ENCODE measurements at regions not wholly inside any gene's neighbourhood (a gene's known extent, or its start where the extent isn't known, plus 50 kb on each side); places are given as distances from the start of the nearest gene placed in this dataset.

GRCh38 chr18:51342815-51343214, 145.3 kb upstream of the MEX3C start:
- H3K4me1 ChIP-seq (ENCODE audit: insufficient read depth): no peaks in the 10 kb centered on the region
- H3K4me3 ChIP-seq: no peak overlapping the region
- TF ChIP-seq CTCF (IDR thresholded peaks at IDR 0.05) (no peak), POLR2A (IDR thresholded peaks at IDR 0.05) (no peak), EP300 (IDR thresholded peaks at IDR 0.05) (no peak)
- no peaks in the 10 kb centered on the region for H3K9me3 ChIP-seq
- no peak overlapping the region for H3K27ac ChIP-seq
- no peak for DNase-seq
- intact Hi-C loops (cut with DNase I): no loop called here
- H3K27me3 ChIP-seq: no peaks in the 10 kb centered on the region
- no peaks in the 10 kb centered on the region for H3K36me3 ChIP-seq

- no peak overlapping the region for H3K4me3 ChIP-seq
- no peaks in the 10 kb centered on the region for H3K27me3 ChIP-seq
- TF ChIP-seq CTCF (IDR thresholded peaks at IDR 0.05) (no peak), EP300 (IDR thresholded peaks at IDR 0.05) (no peak), POLR2A (IDR thresholded peaks at IDR 0.05) (no peak)
- no peak for DNase-seq
- H3K27ac ChIP-seq: no peak overlapping the region
- no peaks in the 10 kb centered on the region for H3K4me1 ChIP-seq (ENCODE audit: insufficient read depth)
- no peaks in the 10 kb centered on the region for H3K9me3 ChIP-seq
- intact Hi-C loops (cut with DNase I): no loop called here
- 31 to 45% (median 44%) methylated on average over 5 of the region's 5 CpGs for WGBS, 3 donors
- H3K36me3 ChIP-seq: no peaks in the 10 kb centered on the region
Measured at GRCh38 chr18:51345848-51346391, 148.4 kb upstream of the MEX3C start.

GRCh38 chr18:51346404-51346803, 148.9 kb upstream of the MEX3C start:
- H3K4me3 ChIP-seq: no peak overlapping the region
- intact Hi-C loops (cut with DNase I): no loop called here

GRCh38 chr18:51350081-51350480, 152.6 kb upstream of the MEX3C start:
- WGBS, 3 donors: 41 to 56% (median 42%) methylated on average over 2 of the region's 2 CpGs
- Histone ChIP-seq H3K4me1 (ENCODE audit: insufficient read depth) (no peaks in the 10 kb centered on the region), H3K27ac (no peak overlapping the region), H3K4me3 (no peak overlapping the region), H3K36me3 (no peaks in the 10 kb centered on the region), H3K27me3 (no peaks in the 10 kb centered on the region), H3K9me3 (no peaks in the 10 kb centered on the region)
- no peak for DNase-seq
- no peak for TF ChIP-seq EP300 (IDR thresholded peaks at IDR 0.05)
- no peak for TF ChIP-seq CTCF (IDR thresholded peaks at IDR 0.05)
- TF ChIP-seq POLR2A (IDR thresholded peaks at IDR 0.05): no peak
- intact Hi-C loops (cut with DNase I): no loop called here

More at GRCh38 chr18:51346404-51346803, 148.9 kb upstream of the MEX3C start:
- Histone ChIP-seq H3K9me3 (no peaks in the 10 kb centered on the region), H3K36me3 (no peaks in the 10 kb centered on the region), H3K4me1 (ENCODE audit: insufficient read depth) (no peaks in the 10 kb centered on the region), H3K27ac (no peak overlapping the region), H3K27me3 (no peaks in the 10 kb centered on the region)
- no peak for DNase-seq
- no peak for TF ChIP-seq CTCF (IDR thresholded peaks at IDR 0.05)
- no peak for TF ChIP-seq EP300 (IDR thresholded peaks at IDR 0.05)
- no peak for TF ChIP-seq POLR2A (IDR thresholded peaks at IDR 0.05)
- 61 to 62% (median 61%) methylated on average over 4 of the region's 4 CpGs for WGBS, 3 donors

Measured in ovary (tissue), 7 donors.